Epithelial cell of esophagus (primary cell): ENCODE measurements at regions not wholly inside any gene's neighbourhood (a gene's known extent, or its start where the extent isn't known, plus 50 kb on each side); places are given as distances from the start of the nearest gene placed in this dataset.

Experiments
- DNase-seq: peaks from one replicate; pipeline ENCODE4 v3.0.0; 2010; ENCODE audit warnings: low read depth
- H3K4me3 ChIP-seq: 2 replicates; pipeline ENCODE4 v1.5.1; 2011; ENCODE audit warnings: mild to moderate bottlenecking, low read length, control low read depth
- TF ChIP-seq, protein P1 (sequence below): IDR thresholded peaks from 2 replicates; pipeline ENCODE4 v1.5.1; 2011; ENCODE audit warnings: low read depth, mild to moderate bottlenecking, low read length, control low read depth, inconsistent platforms; ENCODE audit not compliant: insufficient read depth; ENCODE audit errors: missing control alignments

DNA sequence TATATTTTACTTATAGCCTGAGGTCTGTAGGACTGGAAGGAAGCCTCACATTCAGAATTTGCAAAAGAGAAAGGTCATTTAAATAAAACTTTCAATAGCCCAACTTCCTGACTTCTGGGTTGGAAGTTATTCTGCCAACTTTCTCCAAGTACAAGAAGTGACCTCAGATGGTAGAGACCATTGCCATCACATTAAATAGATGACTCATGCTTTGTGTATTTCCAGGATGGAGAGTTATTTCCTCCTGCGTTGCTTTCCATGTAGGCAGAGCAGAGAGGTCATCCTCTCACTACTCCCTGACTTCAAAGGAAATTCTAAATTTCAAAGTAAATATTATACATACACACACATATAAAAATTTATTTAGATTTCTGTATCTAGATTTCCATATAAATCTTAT, 73.0 kb upstream of the NR3C2 start:
- H3K4me3 ChIP-seq: no peak overlapping the region
- DNase-seq: peak; percentile 59
- TF ChIP-seq, protein P1, sequence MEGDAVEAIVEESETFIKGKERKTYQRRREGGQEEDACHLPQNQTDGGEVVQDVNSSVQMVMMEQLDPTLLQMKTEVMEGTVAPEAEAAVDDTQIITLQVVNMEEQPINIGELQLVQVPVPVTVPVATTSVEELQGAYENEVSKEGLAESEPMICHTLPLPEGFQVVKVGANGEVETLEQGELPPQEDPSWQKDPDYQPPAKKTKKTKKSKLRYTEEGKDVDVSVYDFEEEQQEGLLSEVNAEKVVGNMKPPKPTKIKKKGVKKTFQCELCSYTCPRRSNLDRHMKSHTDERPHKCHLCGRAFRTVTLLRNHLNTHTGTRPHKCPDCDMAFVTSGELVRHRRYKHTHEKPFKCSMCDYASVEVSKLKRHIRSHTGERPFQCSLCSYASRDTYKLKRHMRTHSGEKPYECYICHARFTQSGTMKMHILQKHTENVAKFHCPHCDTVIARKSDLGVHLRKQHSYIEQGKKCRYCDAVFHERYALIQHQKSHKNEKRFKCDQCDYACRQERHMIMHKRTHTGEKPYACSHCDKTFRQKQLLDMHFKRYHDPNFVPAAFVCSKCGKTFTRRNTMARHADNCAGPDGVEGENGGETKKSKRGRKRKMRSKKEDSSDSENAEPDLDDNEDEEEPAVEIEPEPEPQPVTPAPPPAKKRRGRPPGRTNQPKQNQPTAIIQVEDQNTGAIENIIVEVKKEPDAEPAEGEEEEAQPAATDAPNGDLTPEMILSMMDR: no peak

GRCh38 chr4:148514581-148514980, 72.4 kb upstream of the NR3C2 start:
- TF ChIP-seq, protein P1: no peak
- H3K4me3 ChIP-seq: no peak overlapping the region
- no peak for DNase-seq

- H3K4me3 ChIP-seq: no peak overlapping the region
- TF ChIP-seq, protein P1: no peak
- peak; percentile 48 for DNase-seq
These were observed 71.8 kb upstream of the NR3C2 start for GRCh38 chr4:148514041-148514440.

DNA sequence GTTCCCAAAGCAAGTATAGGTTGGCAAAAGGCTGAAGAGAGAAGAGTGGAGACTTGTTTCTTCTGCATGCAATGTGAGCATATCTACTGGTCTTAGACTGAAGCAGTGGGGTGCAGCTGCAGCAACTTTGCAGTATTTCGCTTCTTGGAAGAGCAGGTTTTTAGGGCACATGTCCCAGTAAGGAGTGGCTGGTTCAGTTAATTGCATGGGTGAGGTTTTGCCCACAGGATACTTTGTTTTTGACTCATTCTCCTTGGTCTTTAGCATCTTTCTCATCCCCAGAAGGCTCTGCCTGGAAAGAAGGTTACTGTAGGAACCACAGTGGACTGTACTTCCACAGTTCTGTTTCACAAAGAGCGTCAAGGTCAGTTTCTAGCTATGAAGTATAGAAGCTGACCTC, 68.0 kb upstream of the NR3C2 start:
- peak; percentile 27 for DNase-seq
- H3K4me3 ChIP-seq: no peak overlapping the region
- TF ChIP-seq, protein P1: no peak

DNA sequence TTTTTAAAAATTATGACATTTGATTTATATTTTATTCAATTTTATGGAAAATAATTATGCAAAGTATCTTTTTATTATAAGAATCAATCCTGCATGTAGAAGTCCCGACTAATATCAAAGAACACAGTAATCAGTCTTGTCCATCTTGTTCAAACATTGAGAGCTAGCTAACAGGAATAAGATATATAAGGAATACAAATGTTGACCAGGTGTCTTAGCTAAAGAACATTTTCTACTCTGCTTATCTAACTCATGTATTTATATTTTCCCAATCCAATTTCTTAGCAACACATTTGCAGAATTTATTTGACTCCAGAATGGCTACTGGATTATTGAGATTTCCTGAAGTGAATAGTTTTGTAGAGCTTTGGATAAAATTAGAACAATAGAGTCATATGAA, 61.5 kb upstream of the NR3C2 start:
- DNase-seq: no peak
- H3K4me3 ChIP-seq: no peak overlapping the region
- TF ChIP-seq, protein P1: no peak

GRCh38 chr4:148497258-148497657, 55.0 kb upstream of the NR3C2 start:
- no peak for DNase-seq
- TF ChIP-seq, protein P1: no peak
- no peak overlapping the region for H3K4me3 ChIP-seq

- TF ChIP-seq, protein P1: no peak
- no peak overlapping the region for H3K4me3 ChIP-seq
- peak; percentile 18 for DNase-seq
These were observed 53.2 kb upstream of the NR3C2 start for GRCh38 chr4:148495463-148495862.
